ENCODE measurements at regions not wholly inside any gene's neighbourhood (a gene's known extent, or its start where the extent isn't known, plus 50 kb on each side); places are given as distances from the start of the nearest gene placed in this dataset.

- no peaks in the 10 kb centered on the region for H3K36me3 ChIP-seq
- no peak overlapping the region for H3K27ac ChIP-seq
- H3K4me3 ChIP-seq = no peak overlapping the region
- no peaks in the 10 kb centered on the region for H3K4me1 ChIP-seq
- intact Hi-C loops (cut with DNase I; ENCODE audit: low total_unique reads) = no loop called here
- H3K9me3 ChIP-seq = no peaks in the 10 kb centered on the region
- DNase-seq = no peak
- TF ChIP-seq, protein P1, sequence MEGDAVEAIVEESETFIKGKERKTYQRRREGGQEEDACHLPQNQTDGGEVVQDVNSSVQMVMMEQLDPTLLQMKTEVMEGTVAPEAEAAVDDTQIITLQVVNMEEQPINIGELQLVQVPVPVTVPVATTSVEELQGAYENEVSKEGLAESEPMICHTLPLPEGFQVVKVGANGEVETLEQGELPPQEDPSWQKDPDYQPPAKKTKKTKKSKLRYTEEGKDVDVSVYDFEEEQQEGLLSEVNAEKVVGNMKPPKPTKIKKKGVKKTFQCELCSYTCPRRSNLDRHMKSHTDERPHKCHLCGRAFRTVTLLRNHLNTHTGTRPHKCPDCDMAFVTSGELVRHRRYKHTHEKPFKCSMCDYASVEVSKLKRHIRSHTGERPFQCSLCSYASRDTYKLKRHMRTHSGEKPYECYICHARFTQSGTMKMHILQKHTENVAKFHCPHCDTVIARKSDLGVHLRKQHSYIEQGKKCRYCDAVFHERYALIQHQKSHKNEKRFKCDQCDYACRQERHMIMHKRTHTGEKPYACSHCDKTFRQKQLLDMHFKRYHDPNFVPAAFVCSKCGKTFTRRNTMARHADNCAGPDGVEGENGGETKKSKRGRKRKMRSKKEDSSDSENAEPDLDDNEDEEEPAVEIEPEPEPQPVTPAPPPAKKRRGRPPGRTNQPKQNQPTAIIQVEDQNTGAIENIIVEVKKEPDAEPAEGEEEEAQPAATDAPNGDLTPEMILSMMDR (IDR thresholded peaks at IDR 0.05) = no peak
- peaks cover 0 to 8% of the 10 kb centered on the region in 2 donors for H3K27me3 ChIP-seq
Observed at GRCh38 chr7:131722371-131722770, 165.9 kb upstream of the PODXL start.

GRCh38 chr7:131721660-131722059, 165.2 kb upstream of the PODXL start:
- peaks cover 0 to 8% of the 10 kb centered on the region in 2 donors for H3K27me3 ChIP-seq
- TF ChIP-seq, protein P1 (IDR thresholded peaks at IDR 0.05) = no peak

DNA sequence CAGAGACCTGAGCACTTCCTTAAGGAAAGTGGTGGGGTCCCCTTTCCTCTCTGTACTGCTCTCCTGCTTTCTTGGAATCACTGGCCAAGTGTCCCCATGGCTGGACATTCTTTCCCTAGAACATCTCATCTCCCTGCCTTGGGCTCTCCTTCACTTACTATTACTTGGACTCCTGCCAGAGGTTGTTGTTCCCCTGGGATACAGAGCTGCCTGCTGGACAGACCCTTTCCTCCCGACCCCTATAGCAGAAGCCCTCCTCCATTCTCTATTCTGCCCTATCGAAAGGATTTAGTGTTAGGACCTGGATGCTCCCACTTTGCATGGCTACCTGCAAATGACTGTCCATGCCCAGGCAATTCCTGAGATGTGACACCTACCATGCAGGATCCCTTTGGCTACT, 164.3 kb upstream of the PODXL start:
- TF ChIP-seq, protein P1 (IDR thresholded peaks at IDR 0.05) = no peak
- Histone ChIP-seq H3K27ac (no peak overlapping the region), H3K27me3 (peaks cover 0 to 5% of the 10 kb centered on the region in 2 donors), H3K36me3 (no peaks in the 10 kb centered on the region), H3K4me3 (no peak overlapping the region), H3K4me1 (no peaks in the 10 kb centered on the region), H3K9me3 (no peaks in the 10 kb centered on the region)
- intact Hi-C loops (cut with DNase I; ENCODE audit: low total_unique reads) = no loop called here
- no peak for DNase-seq

More at GRCh38 chr7:131721660-131722059, 165.2 kb upstream of the PODXL start:
- DNase-seq = no peak
- no peaks in the 10 kb centered on the region for H3K36me3 ChIP-seq
- intact Hi-C loops (cut with DNase I; ENCODE audit: low total_unique reads) = no loop called here
- no peak overlapping the region for H3K4me3 ChIP-seq
- H3K27ac ChIP-seq = no peak overlapping the region
- H3K9me3 ChIP-seq = no peaks in the 10 kb centered on the region
- no peaks in the 10 kb centered on the region for H3K4me1 ChIP-seq

GRCh38 chr7:131717181-131717580, 160.8 kb upstream of the PODXL start:
- Histone ChIP-seq H3K9me3 (no peaks in the 10 kb centered on the region), H3K36me3 (no peaks in the 10 kb centered on the region), H3K4me1 (no peaks in the 10 kb centered on the region), H3K4me3 (no peak overlapping the region), H3K27me3 (peaks cover 0 to under 1% of the 10 kb centered on the region in 2 donors), H3K27ac (no peak overlapping the region)
- TF ChIP-seq, protein P1 (IDR thresholded peaks at IDR 0.05) = no peak
- intact Hi-C loops (cut with DNase I; ENCODE audit: low total_unique reads) = no loop called here
- no peak for DNase-seq

GRCh38 chr7:131699323-131699722, 142.9 kb upstream of the PODXL start:
- DNase-seq = no peak
- no peaks in the 10 kb centered on the region for H3K4me1 ChIP-seq
- TF ChIP-seq, protein P1 (IDR thresholded peaks at IDR 0.05) = no peak
- no peak overlapping the region for H3K4me3 ChIP-seq
- no peak overlapping the region for H3K27ac ChIP-seq
- H3K27me3 ChIP-seq = peaks cover 0 to 4% of the 10 kb centered on the region in 2 donors
- intact Hi-C loops (cut with DNase I; ENCODE audit: low total_unique reads) = no loop called here
- H3K9me3 ChIP-seq = peaks cover 0 to 9% (median 0%) of the 10 kb centered on the region in 3 donors
- H3K36me3 ChIP-seq = no peaks in the 10 kb centered on the region
